Inflammatory macrophage (primary cell): ENCODE measurements at regions not wholly inside any gene's neighbourhood (a gene's known extent, or its start where the extent isn't known, plus 50 kb on each side); places are given as distances from the start of the nearest gene placed in this dataset.

Source experiments
- DNase-seq, 2 donors: peaks; one replicate each; pipeline ENCODE4 v3.0.0-alpha.2; 2020 to 2022

DNA sequence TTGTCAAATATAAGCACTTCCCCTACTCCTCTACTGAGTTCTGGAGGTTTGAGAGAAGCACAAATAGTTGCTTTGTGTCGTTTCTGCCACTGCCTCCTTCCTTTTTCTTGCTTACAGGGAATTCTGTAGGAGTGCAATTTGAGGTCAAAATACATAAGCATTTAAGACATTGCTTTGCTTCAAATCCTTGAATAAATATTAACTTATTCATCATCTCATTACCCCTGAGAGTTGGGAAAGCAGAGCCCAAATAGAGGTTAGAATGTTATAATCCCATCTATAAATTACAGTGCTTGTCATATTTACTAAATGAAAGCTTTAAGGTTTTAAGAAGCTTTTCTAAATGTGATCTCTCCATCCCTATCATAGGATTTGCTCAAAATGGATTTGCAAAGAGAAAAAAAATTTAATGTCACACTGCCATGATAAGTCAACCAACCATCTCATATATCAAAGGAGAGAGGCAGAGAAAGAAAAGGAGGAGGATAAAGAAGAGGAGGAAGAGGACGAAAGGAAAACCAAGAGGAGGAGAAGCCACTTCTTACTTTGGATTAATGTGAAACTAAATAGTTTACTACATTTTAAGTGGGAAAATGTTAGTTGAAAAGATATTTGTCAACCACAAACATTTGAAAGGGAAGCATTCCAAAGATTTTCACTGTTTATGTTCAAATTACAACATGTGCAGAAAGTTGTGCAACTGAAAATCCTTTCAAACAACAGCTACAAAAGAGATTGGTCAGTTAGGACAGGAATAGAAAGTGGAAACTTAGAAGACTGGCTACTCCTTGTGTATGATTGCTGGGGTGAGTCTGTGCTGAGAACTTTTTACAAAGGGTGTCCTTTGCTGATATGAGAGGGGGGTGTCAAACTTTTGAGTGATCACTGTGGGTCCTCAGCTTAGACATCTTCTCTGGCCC lies 277.3 kb upstream of the FN1 start:
- DNase-seq = peak; percentile 44 to 70

DNA sequence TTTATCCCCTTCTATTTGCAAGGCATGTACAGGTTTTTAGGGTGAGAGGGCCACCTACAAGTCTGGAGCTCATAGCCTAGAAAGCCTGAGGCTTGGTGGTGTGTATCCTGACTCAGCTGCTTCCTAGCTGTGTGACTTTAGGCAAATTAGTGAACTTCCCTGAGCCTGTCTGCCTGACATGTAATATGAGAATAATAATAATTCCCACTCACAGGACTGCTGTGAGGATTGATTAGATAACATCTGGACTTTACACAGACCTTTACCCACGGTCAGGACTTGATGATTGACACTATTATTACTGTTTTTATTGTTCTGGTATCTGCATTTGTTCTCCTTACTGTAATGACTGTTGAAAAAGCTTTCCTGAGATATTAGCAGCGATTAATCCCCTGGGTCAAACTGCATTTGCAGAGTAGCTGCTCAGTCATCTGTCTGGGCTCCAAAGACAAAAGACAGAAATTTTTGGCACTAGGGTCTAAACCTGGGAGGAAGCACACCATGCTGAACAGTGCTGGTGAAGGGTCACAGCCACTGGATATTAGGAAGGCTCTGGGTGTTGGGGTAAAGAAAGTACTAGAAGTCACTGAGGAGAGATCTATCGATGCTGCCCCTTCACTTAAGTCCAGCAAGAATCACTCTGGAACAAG lies 276.5 kb upstream of the FN1 start:
- DNase-seq = no peak

DNA sequence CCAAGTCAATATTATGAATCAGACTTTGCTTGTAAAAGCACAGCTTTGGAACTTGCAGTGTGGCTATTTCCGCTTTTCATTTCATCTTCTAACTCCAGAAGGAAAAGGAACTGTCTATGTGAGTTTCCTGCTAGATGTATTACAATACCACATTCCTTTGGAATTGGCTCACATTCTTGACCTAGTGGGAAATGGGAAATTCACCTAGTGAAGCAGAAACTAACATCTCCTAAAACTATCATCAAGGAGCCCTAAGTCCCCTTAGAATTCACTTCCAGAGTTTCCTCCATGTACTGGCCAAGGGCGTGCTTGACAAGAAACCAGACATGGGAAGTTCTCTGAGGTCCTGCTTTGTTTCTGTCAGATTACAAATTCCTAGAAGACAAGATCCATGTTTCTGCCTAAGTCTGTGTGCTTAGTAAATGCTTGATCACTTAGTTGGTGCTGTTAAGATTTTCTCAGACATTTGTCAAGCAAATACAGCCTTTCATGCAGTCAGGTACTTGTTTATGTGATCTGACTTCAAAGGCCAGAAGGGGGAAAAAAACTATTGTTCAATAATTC lies 275.7 kb upstream of the FN1 start:
- DNase-seq = peak; percentile 48 to 53

DNA sequence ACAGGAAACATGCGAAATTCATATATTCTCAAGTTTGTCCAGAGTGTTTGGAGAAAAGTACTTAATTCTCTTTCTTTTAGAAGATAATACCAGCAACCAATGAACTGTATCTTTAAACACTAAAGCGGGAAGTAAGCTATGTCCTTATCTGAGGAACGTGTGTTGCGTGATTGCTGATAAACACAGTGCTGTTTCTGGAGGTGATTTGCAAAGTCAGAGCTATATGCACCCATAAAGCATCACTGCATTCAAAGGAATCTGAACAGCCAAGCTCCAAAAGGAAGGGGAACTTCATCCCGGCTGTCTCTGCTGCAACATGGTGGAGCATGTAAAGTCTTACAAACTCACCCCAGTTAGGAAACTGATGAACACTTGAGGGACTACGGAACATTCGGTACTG lies 271.7 kb upstream of the FN1 start:
- DNase-seq = no peak

DNA sequence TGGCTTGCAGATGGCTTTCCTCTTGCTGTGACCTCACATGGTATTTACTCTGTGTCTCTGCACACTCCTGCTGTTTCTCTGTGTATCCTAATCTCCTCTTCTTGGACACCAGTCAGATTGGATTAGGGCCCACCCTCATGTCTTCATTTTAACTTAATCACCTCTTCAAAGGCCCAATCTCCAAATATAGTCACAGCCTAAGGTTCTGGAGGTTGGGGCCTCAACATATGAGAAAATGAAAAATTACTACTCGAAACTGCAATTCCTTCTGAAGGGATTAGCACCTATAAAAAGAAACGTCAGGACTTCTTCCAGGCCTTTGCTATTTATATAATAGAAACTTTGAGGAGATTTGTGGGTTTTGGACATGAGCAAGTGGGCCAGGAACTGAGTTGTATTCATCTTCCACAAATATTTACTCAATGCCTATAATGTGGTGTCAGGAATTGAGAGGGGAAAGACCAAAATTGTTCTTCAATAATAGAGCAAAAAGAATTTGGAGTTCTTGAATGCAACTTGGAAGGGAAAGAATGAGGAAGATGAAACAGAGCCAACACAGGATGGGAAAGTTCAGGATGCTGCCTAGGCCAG lies 270.0 kb upstream of the FN1 start:
- DNase-seq = no peak

DNA sequence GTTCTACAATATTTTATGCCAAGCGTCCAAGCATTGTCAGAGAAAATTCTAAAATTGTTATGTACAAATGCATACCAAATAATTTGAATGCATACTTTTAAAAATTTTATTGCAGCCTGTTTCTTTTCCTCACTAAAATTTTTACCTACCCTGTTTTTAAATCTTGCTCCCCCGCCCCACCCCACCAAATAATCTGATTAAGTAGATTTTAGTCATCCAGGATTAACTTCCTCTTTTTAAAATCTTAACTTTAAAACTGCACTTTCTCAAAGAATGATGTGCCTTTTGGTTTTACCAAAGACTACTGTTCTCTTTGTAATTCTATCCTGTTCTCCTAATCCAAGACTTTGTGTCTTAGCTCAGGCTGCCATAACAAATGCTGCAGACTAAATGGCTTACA lies 269.4 kb upstream of the FN1 start:
- DNase-seq = no peak

DNA sequence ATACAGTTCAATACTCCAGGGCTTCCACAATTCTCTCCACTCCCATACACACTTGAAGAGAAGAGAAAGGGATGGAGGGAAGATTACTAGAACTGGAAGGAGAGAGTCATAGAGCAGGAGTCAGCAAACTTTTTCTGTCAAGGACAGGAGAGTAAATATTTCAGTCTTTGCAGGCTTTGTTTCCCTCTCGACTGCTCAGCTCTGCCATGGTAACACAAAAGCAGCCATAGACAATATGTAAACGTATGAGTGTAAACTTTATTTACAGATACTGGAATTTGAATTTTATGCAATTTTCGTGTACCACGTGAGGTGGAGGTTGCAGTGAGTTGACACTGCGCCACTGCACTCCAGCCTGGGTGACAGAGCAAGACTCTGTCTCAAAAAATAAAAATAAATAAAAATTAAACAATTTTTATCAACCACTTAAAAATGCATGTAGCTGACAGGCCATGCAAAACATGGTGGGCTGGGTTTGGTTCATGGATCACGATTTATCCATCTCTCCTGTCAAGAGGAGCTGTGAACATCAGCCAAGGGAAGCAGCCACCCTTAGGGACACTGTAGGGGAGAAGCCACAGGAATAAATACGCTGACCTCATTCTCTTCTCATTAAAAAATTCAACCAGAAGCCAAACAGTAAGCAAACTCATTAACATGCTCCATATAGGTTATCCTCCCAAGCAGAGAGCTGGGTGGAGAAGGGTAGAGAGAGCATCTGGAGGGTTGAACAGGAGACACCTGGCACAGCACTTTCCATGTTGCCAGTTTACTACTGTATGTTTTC lies 266.4 kb upstream of the FN1 start:
- no peak for DNase-seq

DNA sequence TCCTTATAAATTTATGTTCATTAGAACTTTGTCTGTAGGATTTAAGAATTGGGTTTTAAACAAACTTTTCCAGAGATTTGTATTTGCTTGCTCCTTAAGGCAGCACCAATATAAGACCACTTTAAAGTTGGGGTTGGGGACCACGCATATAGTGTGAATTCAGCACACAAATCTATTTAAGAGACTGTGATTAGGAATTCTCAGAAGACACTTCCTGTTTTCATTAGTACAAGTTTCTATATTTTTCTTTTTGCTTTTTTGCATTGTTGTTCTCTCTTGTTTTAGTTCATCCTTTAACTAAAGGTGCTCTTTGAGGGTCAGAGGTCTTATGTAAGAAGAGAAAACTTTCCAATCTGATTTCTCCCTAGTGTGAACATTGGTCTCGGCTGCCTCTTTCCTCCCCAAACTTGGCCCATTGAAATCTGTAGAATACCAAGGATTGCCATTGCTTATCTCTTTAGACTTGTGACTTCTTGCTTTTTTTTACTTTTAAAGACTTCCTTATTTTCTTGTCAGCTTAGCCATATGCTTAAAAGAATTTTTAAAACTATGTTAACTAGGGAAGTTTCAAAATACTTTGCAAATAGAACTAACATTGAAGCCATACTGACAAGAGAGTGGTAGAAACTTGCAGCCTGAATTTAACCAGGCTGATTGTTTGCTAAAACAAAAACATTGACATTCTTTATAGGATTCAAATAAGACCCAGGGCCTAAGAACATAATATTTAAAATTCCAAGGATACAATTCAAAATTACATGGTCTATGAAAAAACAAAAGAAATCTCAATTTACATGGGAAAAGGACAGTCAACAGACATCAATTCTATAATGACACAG lies 264.1 kb upstream of the FN1 start:
- peak; percentile 46 to 71 for DNase-seq

DNA sequence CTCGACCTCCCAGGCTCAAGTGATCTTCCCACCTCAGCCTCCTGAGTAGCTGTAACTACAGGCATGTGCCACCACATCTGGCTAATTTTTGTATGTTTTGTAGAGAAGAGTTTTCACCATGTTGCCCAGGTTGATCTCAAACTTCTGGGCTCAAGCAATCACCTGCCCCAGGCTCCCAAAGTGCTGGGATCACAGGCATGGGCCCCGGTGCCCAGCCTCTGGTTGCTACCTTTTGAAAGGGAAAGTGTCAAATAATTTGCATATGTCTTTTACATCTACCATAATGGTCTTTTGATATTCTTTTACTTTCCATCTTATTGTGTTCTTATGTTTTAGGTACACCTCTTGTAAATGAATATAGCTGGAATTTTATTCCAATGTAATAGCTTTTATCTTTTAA lies 263.1 kb upstream of the FN1 start:
- DNase-seq = no peak

DNA sequence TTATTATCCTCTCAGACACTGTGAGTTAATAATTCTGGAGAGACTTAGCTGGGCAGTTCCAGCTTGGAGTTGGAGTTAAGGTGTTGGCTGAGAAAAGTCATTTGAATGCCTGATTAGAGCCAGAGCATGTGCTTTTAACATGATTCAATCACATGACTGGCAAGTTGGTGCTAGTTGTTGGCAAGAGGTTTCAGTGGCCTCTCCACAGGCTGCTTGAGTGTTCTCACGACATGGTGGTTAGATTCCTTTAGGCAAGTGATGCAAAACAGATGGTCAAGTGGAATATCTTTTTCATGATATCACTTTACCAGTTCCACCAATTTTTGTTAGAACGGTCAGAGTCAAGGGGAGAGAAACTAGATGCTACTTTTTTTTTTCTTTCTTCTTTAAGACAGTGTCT lies 262.7 kb upstream of the FN1 start:
- DNase-seq = no peak

DNA sequence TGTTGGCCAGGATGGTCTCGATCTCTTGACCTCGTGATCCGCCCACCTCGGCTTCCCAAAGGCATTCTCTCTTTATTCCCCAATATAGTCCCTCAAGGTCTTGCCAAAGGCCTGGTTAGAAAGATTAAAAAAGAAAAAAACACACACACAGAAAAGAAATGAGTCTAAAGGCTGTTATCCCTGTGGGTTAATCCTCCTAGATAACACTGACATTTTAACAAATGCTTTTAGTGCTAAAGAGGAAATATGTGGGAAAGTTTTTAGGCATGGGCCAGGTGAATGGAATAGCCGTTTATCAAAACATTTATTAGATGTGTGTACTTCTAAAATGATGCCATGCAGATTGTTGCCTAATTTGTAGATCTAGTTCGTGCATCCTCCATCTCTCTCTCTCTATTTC lies 261.6 kb upstream of the FN1 start:
- DNase-seq = no peak

DNA sequence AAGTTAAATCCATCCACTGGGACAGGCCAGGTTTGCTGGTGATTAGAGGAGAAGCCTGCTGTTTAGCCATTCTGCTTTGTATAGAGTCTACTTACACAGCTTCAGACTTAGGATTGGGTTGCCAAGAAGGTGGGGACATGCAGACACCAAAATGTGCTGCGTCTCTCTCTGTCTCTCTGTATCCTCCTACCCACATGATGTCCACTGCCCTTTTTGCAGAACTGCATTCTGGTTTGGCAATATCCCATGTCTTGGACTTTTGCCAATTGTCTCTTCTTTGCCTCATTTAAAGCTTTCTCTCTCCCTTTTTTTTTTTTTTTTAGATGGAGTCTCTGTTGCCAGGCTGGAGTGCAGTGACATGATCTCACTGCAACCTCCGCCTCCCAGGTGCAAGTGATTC lies 261.1 kb upstream of the FN1 start:
- peak; percentile 75 to 91 for DNase-seq

DNA sequence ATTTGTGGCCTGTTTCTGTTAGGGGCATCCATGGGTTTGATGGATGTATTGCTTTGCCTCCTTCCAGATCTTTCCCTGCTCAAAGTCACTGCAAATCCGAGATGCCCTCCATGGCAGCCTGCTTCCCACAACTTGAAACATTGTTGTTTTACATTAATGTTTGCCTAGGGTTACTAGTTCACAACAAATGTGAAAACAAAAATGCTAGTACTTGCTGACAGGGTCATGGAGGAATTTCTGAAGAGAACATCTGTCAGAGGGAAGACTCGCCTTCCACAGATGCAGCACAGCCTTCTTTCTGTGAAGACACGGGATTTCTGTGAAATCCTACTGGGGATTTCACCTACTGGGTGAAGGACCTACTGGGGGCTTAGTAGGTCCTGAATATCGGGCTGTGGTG lies 260.0 kb upstream of the FN1 start:
- DNase-seq = no peak

DNA sequence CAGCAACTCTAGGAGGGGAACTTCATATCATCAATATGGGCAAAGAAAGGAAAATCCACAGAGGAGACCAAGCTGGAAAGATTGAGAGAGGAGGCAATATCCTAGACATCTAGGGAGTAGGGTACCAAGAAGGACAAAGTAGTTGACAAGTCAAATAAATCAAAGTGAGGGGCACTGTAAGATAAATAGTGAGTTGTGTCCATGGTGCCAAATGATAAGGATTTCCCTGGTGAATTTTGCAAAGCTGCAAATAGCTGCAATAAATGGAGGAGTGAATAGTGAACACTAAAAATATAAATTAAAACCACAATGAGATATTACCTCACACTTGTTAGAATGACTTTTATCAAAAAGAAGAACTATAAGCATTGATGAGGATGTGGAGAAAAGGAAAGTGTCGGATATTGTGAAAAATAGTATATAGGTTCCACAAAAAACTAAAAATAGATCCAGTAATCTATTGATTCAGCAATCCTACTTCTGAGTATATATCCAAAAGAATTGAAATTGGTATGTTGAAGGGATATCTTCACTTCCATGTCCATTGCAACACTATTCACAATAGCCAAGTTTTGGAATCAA lies 258.2 kb upstream of the FN1 start:
- DNase-seq = peak in 1 of 2 donors; percentile 59

DNA sequence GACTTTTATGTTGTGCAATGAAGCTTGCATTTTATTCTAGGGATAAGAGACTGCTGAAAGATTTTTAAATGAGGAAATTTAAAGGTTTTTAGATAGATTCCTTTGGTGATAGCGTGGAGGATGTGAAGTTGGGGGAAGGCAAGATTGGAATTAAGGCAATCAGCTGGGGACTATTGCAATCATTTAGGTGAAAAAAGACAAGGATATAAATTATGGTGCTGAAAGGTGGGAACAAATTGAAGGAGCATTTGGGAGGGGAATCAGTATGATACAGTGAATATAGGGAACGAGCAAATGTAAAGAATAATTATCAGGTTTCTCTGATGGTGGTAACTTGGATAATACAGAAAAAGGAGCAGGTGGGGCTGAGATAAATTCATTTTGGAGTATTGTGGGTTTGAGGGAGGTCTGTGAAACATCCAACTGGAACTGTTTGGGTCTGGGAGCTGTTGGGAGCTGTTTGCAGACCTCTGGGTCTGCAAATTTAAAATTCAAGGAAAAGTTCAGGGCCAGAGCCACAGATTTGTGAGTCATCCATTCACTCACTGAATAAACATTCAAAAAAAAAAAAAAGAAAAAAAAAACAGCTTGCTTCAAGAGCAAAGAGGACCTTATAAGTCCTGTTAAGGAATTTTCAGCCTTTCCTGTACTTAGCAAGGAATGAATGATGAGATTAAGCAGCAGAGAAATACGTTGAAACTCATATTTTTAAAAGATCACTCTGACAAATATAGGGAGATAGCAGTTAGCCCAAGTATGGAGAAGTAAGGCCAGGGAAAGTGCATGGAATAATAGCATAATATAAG lies 257.5 kb upstream of the FN1 start:
- no peak for DNase-seq

DNA sequence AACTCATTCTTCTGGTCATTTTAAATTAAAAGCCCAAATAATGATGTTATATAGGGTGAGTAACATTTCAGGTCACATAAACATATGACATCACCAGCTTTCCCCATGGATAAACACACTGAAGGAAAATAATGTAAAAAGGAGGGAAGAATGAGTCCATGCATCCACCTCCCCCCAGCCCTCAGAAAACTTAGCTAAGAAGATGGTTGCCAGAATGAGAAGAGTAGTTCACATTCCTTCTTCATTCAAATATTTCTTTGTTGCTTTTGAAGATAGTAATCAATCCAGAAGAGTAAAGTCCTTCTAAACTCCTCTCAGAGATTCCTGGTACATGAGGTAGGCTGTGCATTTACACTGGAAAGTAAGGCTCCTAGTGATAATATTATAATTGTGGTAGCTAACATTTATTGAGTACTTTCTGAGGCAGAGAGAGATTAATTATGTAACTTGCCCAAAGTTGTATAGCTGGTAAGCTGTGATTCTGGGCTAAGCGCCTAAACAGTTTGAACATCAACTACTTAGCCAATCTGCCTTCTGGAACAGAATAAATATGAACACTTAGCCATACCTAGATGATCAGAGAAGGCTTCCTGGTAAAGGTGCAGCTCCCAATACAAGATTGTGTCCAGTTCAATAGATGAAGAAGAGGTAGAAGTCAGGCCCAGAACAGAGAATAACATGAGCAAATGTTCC lies 256.7 kb upstream of the FN1 start:
- DNase-seq = no peak

DNA sequence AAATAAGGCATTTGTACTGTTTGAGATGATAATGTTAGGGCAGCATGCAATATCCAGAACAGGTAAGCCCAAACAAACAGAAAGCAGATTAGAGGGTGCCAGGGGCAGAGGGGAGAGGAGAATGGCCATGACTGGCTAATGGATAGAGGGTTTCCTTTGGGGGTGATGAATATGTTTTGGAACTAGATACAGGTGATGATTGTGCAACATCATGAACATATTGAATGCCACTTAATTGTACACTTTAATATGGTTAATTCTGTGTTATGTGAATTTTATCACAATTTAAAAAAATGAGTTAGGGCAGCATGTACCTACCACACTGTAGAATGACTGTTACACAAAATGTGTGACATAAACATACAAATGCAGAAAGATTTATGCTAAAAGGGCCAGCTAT lies 255.5 kb upstream of the FN1 start:
- DNase-seq = no peak

DNA sequence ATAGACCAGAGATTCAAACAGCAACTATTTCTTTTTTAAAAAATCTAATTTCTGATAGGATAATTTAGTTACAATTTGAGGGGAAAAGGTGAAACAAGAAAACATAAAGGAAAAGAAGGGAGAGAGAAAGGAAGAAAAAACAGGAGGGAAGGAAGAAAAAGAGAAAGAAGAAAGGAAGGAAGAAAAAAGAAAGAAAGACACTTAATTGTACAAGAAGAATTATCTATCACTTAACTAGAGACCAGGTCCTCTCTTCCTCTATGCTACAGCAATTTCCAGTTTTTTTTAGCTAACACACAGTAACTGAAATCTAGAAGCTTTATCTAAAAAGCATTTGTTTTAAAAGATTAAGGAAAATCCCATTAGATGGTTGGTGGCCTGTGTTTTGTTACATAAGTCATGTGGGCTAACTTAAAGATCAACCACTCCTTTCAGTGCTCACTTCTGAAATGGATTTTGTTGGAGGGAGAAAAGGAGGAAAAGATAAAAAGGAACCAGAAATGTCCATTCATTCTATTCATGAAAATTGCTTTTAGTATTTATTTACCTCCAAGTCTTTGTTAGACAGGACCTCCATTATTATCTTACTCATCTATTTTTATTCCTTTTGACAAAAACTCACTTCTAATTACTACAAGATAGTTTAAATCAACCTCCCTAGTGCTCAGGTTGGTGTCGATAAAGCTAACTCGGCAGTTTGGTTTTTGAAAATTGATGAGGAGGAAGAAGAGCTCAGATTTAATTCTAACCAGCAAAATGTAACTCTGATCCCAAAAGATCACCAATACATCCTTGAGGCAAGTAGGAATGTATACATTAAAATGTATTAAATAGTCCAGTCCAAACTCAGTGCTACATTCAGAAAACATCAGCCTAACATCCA lies 251.5 kb upstream of the FN1 start:
- no peak for DNase-seq
